ENCODE measurements at regions not wholly inside any gene's neighbourhood (a gene's known extent, or its start where the extent isn't known, plus 50 kb on each side); places are given as distances from the start of the nearest gene placed in this dataset.
"Not testable (repeated sequence)": the region's sequence is repeated elsewhere in the genome, so short reads cannot be mapped to it uniquely, and the experiment has no call there.

- FAIRE-seq; H3K27me3 ChIP-seq (ENCODE audit: control insufficient read depth, insufficient read depth, low read length); H3K27ac ChIP-seq (ENCODE audit: low read depth in 2 of 2, low read length in 2 of 2); H3K9ac ChIP-seq (ENCODE audit: low read length in 3 of 3); H3K9me3 ChIP-seq (ENCODE audit: control insufficient read depth in 2 of 3, insufficient read depth in 1 of 3, low read length in 3 of 3); H3K4me3 ChIP-seq (ENCODE audit: low read length in 3 of 3); H3K36me3 ChIP-seq (ENCODE audit: control insufficient read depth in 2 of 3, insufficient read depth in 3 of 3, low read length in 3 of 3); DNase-seq; intact Hi-C loops (cut with DNase I); H3K4me1 ChIP-seq (ENCODE audit: control insufficient read depth in 2 of 3, insufficient read depth in 2 of 3, low read depth in 1 of 3, low read length in 3 of 3): not testable (repeated sequence)
These were observed 310.0 kb downstream of the FOXD4L4 start for GRCh38 chr9:66046992-66047391.

- intact Hi-C loops (cut with DNase I); H3K27me3 ChIP-seq (ENCODE audit: control insufficient read depth, insufficient read depth, low read length); H3K36me3 ChIP-seq (ENCODE audit: control insufficient read depth in 2 of 3, insufficient read depth in 3 of 3, low read length in 3 of 3); H3K4me3 ChIP-seq (ENCODE audit: low read length in 3 of 3); H3K9ac ChIP-seq (ENCODE audit: low read length in 3 of 3); H3K9me3 ChIP-seq (ENCODE audit: control insufficient read depth in 2 of 3, insufficient read depth in 1 of 3, low read length in 3 of 3); DNase-seq; H3K27ac ChIP-seq (ENCODE audit: low read depth in 2 of 2, low read length in 2 of 2); H3K4me1 ChIP-seq (ENCODE audit: control insufficient read depth in 2 of 3, insufficient read depth in 2 of 3, low read depth in 1 of 3, low read length in 3 of 3); FAIRE-seq: not testable (repeated sequence)
These were observed 312.8 kb downstream of the FOXD4L4 start for GRCh38 chr9:66049721-66050120.

- H3K27ac ChIP-seq (ENCODE audit: low read depth in 2 of 2, low read length in 2 of 2); H3K27me3 ChIP-seq (ENCODE audit: control insufficient read depth, insufficient read depth, low read length); H3K9me3 ChIP-seq (ENCODE audit: control insufficient read depth in 2 of 3, insufficient read depth in 1 of 3, low read length in 3 of 3); FAIRE-seq; H3K9ac ChIP-seq (ENCODE audit: low read length in 3 of 3); DNase-seq; H3K4me3 ChIP-seq (ENCODE audit: low read length in 3 of 3); intact Hi-C loops (cut with DNase I); H3K36me3 ChIP-seq (ENCODE audit: control insufficient read depth in 2 of 3, insufficient read depth in 3 of 3, low read length in 3 of 3); H3K4me1 ChIP-seq (ENCODE audit: control insufficient read depth in 2 of 3, insufficient read depth in 2 of 3, low read depth in 1 of 3, low read length in 3 of 3): not testable (repeated sequence)
These were observed 317.8 kb downstream of the FOXD4L4 start for GRCh38 chr9:66054705-66055104.

GRCh38 chr9:66060681-66061080 lies 323.7 kb downstream of the FOXD4L4 start:
- H3K9me3 ChIP-seq (ENCODE audit: control insufficient read depth in 2 of 3, insufficient read depth in 1 of 3, low read length in 3 of 3); H3K36me3 ChIP-seq (ENCODE audit: control insufficient read depth in 2 of 3, insufficient read depth in 3 of 3, low read length in 3 of 3); H3K9ac ChIP-seq (ENCODE audit: low read length in 3 of 3); H3K27ac ChIP-seq (ENCODE audit: low read depth in 2 of 2, low read length in 2 of 2); H3K27me3 ChIP-seq (ENCODE audit: control insufficient read depth, insufficient read depth, low read length); H3K4me3 ChIP-seq (ENCODE audit: low read length in 3 of 3); intact Hi-C loops (cut with DNase I); DNase-seq; FAIRE-seq; H3K4me1 ChIP-seq (ENCODE audit: control insufficient read depth in 2 of 3, insufficient read depth in 2 of 3, low read depth in 1 of 3, low read length in 3 of 3): not testable (repeated sequence)

- H3K9ac ChIP-seq (ENCODE audit: low read length in 3 of 3); H3K36me3 ChIP-seq (ENCODE audit: control insufficient read depth in 2 of 3, insufficient read depth in 3 of 3, low read length in 3 of 3); H3K27ac ChIP-seq (ENCODE audit: low read depth in 2 of 2, low read length in 2 of 2); H3K27me3 ChIP-seq (ENCODE audit: control insufficient read depth, insufficient read depth, low read length); FAIRE-seq; H3K4me1 ChIP-seq (ENCODE audit: control insufficient read depth in 2 of 3, insufficient read depth in 2 of 3, low read depth in 1 of 3, low read length in 3 of 3); DNase-seq; H3K4me3 ChIP-seq (ENCODE audit: low read length in 3 of 3); H3K9me3 ChIP-seq (ENCODE audit: control insufficient read depth in 2 of 3, insufficient read depth in 1 of 3, low read length in 3 of 3); intact Hi-C loops (cut with DNase I): not testable (repeated sequence)
These were observed 326.9 kb downstream of the FOXD4L4 start for GRCh38 chr9:66063822-66064221.

- FAIRE-seq; H3K4me1 ChIP-seq (ENCODE audit: control insufficient read depth in 2 of 3, insufficient read depth in 2 of 3, low read depth in 1 of 3, low read length in 3 of 3); H3K9me3 ChIP-seq (ENCODE audit: control insufficient read depth in 2 of 3, insufficient read depth in 1 of 3, low read length in 3 of 3); H3K36me3 ChIP-seq (ENCODE audit: control insufficient read depth in 2 of 3, insufficient read depth in 3 of 3, low read length in 3 of 3); H3K27ac ChIP-seq (ENCODE audit: low read depth in 2 of 2, low read length in 2 of 2); H3K27me3 ChIP-seq (ENCODE audit: control insufficient read depth, insufficient read depth, low read length); H3K9ac ChIP-seq (ENCODE audit: low read length in 3 of 3); H3K4me3 ChIP-seq (ENCODE audit: low read length in 3 of 3); intact Hi-C loops (cut with DNase I): not testable (repeated sequence)
- peak in 1 of 5 donors; percentile 29 for DNase-seq
These were observed 328.8 kb downstream of the FOXD4L4 start for GRCh38 chr9:66065735-66066134.

GRCh38 chr9:66067231-66067630 lies 330.3 kb downstream of the FOXD4L4 start:
- intact Hi-C loops (cut with DNase I); H3K4me1 ChIP-seq (ENCODE audit: control insufficient read depth in 2 of 3, insufficient read depth in 2 of 3, low read depth in 1 of 3, low read length in 3 of 3); H3K27me3 ChIP-seq (ENCODE audit: control insufficient read depth, insufficient read depth, low read length); H3K9ac ChIP-seq (ENCODE audit: low read length in 3 of 3); FAIRE-seq; H3K4me3 ChIP-seq (ENCODE audit: low read length in 3 of 3); H3K9me3 ChIP-seq (ENCODE audit: control insufficient read depth in 2 of 3, insufficient read depth in 1 of 3, low read length in 3 of 3); H3K27ac ChIP-seq (ENCODE audit: low read depth in 2 of 2, low read length in 2 of 2); H3K36me3 ChIP-seq (ENCODE audit: control insufficient read depth in 2 of 3, insufficient read depth in 3 of 3, low read length in 3 of 3): not testable (repeated sequence)
- peak in 1 of 5 donors; percentile 15 for DNase-seq

GRCh38 chr9:66068451-66068989 lies 331.6 kb downstream of the FOXD4L4 start:
- intact Hi-C loops (cut with DNase I); H3K9ac ChIP-seq (ENCODE audit: low read length in 3 of 3); H3K36me3 ChIP-seq (ENCODE audit: control insufficient read depth in 2 of 3, insufficient read depth in 3 of 3, low read length in 3 of 3); DNase-seq; H3K4me3 ChIP-seq (ENCODE audit: low read length in 3 of 3); H3K4me1 ChIP-seq (ENCODE audit: control insufficient read depth in 2 of 3, insufficient read depth in 2 of 3, low read depth in 1 of 3, low read length in 3 of 3); H3K27me3 ChIP-seq (ENCODE audit: control insufficient read depth, insufficient read depth, low read length); H3K9me3 ChIP-seq (ENCODE audit: control insufficient read depth in 2 of 3, insufficient read depth in 1 of 3, low read length in 3 of 3); FAIRE-seq; H3K27ac ChIP-seq (ENCODE audit: low read depth in 2 of 2, low read length in 2 of 2): not testable (repeated sequence)

- H3K27me3 ChIP-seq (ENCODE audit: control insufficient read depth, insufficient read depth, low read length); DNase-seq; H3K4me3 ChIP-seq (ENCODE audit: low read length in 3 of 3); H3K9ac ChIP-seq (ENCODE audit: low read length in 3 of 3); H3K27ac ChIP-seq (ENCODE audit: low read depth in 2 of 2, low read length in 2 of 2); H3K9me3 ChIP-seq (ENCODE audit: control insufficient read depth in 2 of 3, insufficient read depth in 1 of 3, low read length in 3 of 3); H3K36me3 ChIP-seq (ENCODE audit: control insufficient read depth in 2 of 3, insufficient read depth in 3 of 3, low read length in 3 of 3); FAIRE-seq; H3K4me1 ChIP-seq (ENCODE audit: control insufficient read depth in 2 of 3, insufficient read depth in 2 of 3, low read depth in 1 of 3, low read length in 3 of 3); intact Hi-C loops (cut with DNase I): not testable (repeated sequence)
These were observed 332.1 kb downstream of the FOXD4L4 start for GRCh38 chr9:66069025-66069424.

Data from kidney (tissue), 10 donors.